Tibial nerve (tissue), 4 donors: ENCODE measurements at regions not wholly inside any gene's neighbourhood (a gene's known extent, or its start where the extent isn't known, plus 50 kb on each side); places are given as distances from the start of the nearest gene placed in this dataset.

Source experiments
- EP300 ChIP-seq, 2 donors: sonication (generic); formaldehyde crosslinking; IDR thresholded peaks; one replicate each; pipeline ENCODE4 v1.6.1; 2017; ENCODE audit warnings: antibody characterized with exemption in 2 of 2, mild to moderate bottlenecking in 1 of 2
- POLR2A ChIP-seq, 2 donors: fragments of 450-650 bp; IDR thresholded peaks; one replicate each; pipeline ENCODE4 v1.6.1; 2017; ENCODE audit warnings: antibody characterized with exemption in 2 of 2, mild to moderate bottlenecking in 2 of 2, moderate library complexity in 2 of 2
- TF ChIP-seq, protein P1 (sequence below), 5 experiments: fragments of 200-600 bp in 3 of 5; fragments of 450-650 bp in 2 of 5; sonication (generic) in 3 of 5; IDR thresholded peaks; one replicate each; pipeline ENCODE4 v1.5.1; 2016 to 2019; ENCODE audit warnings: antibody characterized with exemption in 5 of 5, mild to moderate bottlenecking in 3 of 5, moderate library complexity in 2 of 5

DNA sequence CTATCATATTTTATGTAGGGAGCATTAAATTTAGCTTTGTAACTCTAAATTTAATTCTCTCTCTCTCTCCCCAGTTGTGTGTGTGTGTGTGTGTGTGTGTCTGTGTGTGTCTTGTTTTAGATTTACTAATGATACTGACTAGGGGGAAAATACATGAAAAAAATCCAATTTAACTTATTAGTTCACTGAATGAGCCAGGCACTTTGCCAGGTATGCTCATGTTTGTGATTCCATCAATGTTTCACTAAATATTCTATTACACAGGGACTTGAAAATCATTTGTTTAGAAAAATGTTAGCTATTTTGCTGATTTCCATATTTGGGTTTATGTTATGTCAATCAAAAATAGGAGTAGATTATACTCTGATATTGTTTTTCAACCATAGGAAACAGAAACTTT, 203.7 kb upstream of the ZNF804A start:
- TF ChIP-seq, protein P1, sequence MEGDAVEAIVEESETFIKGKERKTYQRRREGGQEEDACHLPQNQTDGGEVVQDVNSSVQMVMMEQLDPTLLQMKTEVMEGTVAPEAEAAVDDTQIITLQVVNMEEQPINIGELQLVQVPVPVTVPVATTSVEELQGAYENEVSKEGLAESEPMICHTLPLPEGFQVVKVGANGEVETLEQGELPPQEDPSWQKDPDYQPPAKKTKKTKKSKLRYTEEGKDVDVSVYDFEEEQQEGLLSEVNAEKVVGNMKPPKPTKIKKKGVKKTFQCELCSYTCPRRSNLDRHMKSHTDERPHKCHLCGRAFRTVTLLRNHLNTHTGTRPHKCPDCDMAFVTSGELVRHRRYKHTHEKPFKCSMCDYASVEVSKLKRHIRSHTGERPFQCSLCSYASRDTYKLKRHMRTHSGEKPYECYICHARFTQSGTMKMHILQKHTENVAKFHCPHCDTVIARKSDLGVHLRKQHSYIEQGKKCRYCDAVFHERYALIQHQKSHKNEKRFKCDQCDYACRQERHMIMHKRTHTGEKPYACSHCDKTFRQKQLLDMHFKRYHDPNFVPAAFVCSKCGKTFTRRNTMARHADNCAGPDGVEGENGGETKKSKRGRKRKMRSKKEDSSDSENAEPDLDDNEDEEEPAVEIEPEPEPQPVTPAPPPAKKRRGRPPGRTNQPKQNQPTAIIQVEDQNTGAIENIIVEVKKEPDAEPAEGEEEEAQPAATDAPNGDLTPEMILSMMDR (IDR thresholded peaks at IDR 0.05) = no peak
- no peak for TF ChIP-seq POLR2A (IDR thresholded peaks at IDR 0.05)
- no peak for TF ChIP-seq EP300 (IDR thresholded peaks at IDR 0.05)
